Transverse colon (tissue), 3 donors: ENCODE measurements at regions not wholly inside any gene's neighbourhood (a gene's known extent, or its start where the extent isn't known, plus 50 kb on each side); places are given as distances from the start of the nearest gene placed in this dataset.

ENCODE experiments used
- CTCF ChIP-seq, 5 experiments: fragments of 200-600 bp in 3 of 5; fragments of 450-650 bp in 2 of 5; sonication (generic) in 3 of 5; IDR thresholded peaks; 1 replicate in 2 of 5; 2 replicates in 3 of 5; pipeline ENCODE4 v1.5.1; 2016 to 2017; ENCODE audit warnings: antibody characterized with exemption in 5 of 5, inconsistent platforms in 3 of 5, mild to moderate bottlenecking in 2 of 5, moderate library complexity in 1 of 5
- POLR2A ChIP-seq: fragments of 450-650 bp; IDR thresholded peaks from one replicate; pipeline ENCODE4 v1.6.1; 2016; ENCODE audit warnings: antibody characterized with exemption, mild to moderate bottlenecking, moderate library complexity

DNA sequence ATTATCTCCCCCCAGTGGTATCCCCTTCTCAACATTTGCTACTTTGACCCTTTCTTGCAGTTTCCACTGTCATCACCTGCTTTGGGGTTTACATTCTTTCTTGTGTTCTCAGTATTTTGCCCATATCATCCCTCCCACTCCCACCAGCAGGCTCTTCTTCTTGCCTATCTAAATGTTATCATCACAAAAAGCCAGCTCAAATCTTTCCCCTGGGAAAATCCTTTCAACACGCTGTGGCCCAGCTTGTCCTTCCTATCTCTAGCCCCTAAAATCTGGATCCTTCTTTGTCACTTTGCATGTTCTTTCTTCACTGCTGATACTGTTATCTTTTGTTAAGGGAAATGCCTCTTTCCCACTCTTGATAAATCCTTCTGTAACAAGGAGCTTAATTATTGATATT lies 138.2 kb downstream of the RAD51AP2 start:
- no peak for TF ChIP-seq CTCF (IDR thresholded peaks at IDR 0.05)
- TF ChIP-seq POLR2A, result no peak
